ENCODE measurements at regions not wholly inside any gene's neighbourhood (a gene's known extent, or its start where the extent isn't known, plus 50 kb on each side); places are given as distances from the start of the nearest gene placed in this dataset.
"Not testable (repeated sequence)": the region's sequence is repeated elsewhere in the genome, so short reads cannot be mapped to it uniquely, and the experiment has no call there.

DNA sequence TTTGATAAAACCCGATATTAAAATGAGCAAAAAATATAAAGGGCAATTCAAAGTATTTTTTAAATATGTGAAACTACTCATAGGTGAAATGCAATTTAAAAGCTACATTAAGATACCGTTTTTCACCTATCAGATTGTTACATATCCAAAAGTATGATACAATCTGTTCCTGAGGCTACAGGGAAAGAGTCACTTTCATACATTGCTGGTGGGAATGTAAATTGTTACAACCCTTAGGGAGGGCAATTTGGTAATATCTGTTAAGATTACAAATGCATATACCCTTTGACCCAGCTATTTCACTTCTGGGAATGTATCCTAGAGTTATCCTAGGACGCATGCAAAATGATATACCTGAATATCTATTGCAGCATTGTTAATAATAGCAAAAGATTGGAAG, 132.1 kb downstream of the BLID start:
- no peaks in the 10 kb centered on the region for H3K9me3 ChIP-seq (ENCODE audit: control insufficient read depth, low read depth, low read length)

DNA sequence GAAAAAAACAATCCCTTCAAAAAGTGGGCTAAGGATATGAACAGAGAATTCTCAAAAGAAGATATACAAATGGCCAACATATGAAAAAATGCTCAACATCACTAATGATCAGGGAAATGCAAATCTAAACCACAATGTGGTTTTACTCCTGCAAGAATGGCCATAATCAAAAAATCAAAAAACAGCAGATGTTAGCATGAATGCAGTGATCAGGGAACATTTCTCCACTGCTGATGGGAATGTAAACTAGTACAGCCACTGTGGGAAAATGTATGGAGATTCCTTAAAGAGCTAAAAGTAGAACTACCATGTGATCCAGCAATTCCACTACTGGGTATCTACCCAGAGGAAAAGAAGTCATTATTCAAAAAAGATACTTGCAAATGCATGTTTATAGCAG, 138.1 kb downstream of the BLID start:
- not testable (repeated sequence) for DNase-seq; H3K4me3 ChIP-seq (ENCODE audit: low read length)

More for the DNA sequence above, 132.1 kb downstream of the BLID start:
- no peaks in the 10 kb centered on the region for H3K27me3 ChIP-seq (ENCODE audit: control insufficient read depth, insufficient read depth, low read length)
- no peaks in the 10 kb centered on the region for H3K4me1 ChIP-seq (ENCODE audit: control insufficient read depth, insufficient read depth, low read length)
- H3K4me3 ChIP-seq (ENCODE audit: low read length), result no peak overlapping the region
- DNase-seq, result no peak
- H3K36me3 ChIP-seq (ENCODE audit: control insufficient read depth, insufficient read depth, low read length), result no peaks in the 10 kb centered on the region
- H3K27ac ChIP-seq (ENCODE audit: low read length), result no peak overlapping the region
- WGBS (ENCODE audit: insufficient coverage, low lambda C conversion rate), result 90% methylated on average over 1 of the region's 3 CpGs

DNA sequence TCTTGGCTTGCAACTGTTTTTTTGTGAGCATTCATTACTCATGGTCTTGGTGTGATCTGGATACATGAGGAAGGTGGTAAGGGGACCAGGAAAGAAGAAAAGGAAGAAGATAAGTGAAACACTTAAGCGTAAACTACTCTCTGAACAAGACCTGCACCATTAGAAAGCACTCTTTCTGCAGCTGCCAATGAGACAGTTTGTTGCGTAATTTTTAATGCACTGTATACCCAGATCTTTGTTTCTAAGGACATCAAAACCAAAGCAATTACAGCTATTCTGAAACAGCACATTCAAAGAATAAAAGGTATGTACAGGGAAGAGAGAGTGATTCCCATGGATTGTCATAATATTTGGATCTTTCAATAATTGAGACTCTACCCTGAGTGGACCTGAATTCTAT, 147.4 kb downstream of the BLID start:
- Histone ChIP-seq H3K9me3 (ENCODE audit: control insufficient read depth, low read depth, low read length) (no peaks in the 10 kb centered on the region), H3K27me3 (ENCODE audit: control insufficient read depth, insufficient read depth, low read length) (no peaks in the 10 kb centered on the region), H3K27ac (ENCODE audit: low read length) (no peak overlapping the region), H3K4me3 (ENCODE audit: low read length) (no peak overlapping the region), H3K36me3 (ENCODE audit: control insufficient read depth, insufficient read depth, low read length) (no peaks in the 10 kb centered on the region), H3K4me1 (ENCODE audit: control insufficient read depth, insufficient read depth, low read length) (no peaks in the 10 kb centered on the region)
- no CpG with 5 or more reads among the region's 2 CpGs for WGBS (ENCODE audit: insufficient coverage, low lambda C conversion rate)
- no peak for DNase-seq

More for the DNA sequence above, 138.1 kb downstream of the BLID start:
- H3K36me3 ChIP-seq (ENCODE audit: control insufficient read depth, insufficient read depth, low read length); H3K9me3 ChIP-seq (ENCODE audit: control insufficient read depth, low read depth, low read length); H3K27me3 ChIP-seq (ENCODE audit: control insufficient read depth, insufficient read depth, low read length); H3K4me1 ChIP-seq (ENCODE audit: control insufficient read depth, insufficient read depth, low read length); H3K27ac ChIP-seq (ENCODE audit: low read length): not testable (repeated sequence)

DNA sequence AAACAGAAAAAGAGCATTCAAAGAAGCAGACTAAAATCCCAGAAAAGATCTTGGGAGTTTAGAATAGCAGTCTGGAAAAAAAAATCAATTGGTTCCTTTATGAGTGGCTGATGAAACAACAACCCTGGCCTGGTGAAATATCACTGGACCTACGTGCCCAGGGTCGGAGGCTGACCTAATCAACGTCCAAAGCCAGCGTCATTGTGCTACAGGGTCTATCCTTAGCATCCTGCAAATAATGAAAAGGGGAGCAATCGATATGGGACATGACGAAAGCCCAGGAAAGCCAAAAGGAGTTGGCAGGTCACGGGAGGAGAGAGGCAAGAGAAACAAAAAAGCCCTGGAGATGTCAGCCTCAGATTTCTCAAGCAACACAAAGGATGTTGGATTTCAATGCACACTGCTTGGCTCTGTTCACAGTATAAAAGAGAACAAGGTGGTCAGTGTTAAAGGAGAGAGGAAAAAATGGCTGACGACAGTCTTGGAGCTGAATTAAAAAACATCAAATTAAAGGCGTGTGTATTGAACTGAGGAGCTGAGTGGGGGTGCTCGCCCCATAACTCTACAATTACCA, 148.8 kb downstream of the BLID start:
- H3K27me3 ChIP-seq (ENCODE audit: control insufficient read depth, insufficient read depth, low read length), result no peaks in the 10 kb centered on the region
- H3K36me3 ChIP-seq (ENCODE audit: control insufficient read depth, insufficient read depth, low read length), result no peaks in the 10 kb centered on the region
- no peak for DNase-seq
- no peak overlapping the region for H3K4me3 ChIP-seq (ENCODE audit: low read length)
- H3K4me1 ChIP-seq (ENCODE audit: control insufficient read depth, insufficient read depth, low read length), result no peaks in the 10 kb centered on the region
- no peaks in the 10 kb centered on the region for H3K9me3 ChIP-seq (ENCODE audit: control insufficient read depth, low read depth, low read length)
- no peak overlapping the region for H3K27ac ChIP-seq (ENCODE audit: low read length)
- no CpG with 5 or more reads among the region's 10 CpGs for WGBS (ENCODE audit: insufficient coverage, low lambda C conversion rate)

DNA sequence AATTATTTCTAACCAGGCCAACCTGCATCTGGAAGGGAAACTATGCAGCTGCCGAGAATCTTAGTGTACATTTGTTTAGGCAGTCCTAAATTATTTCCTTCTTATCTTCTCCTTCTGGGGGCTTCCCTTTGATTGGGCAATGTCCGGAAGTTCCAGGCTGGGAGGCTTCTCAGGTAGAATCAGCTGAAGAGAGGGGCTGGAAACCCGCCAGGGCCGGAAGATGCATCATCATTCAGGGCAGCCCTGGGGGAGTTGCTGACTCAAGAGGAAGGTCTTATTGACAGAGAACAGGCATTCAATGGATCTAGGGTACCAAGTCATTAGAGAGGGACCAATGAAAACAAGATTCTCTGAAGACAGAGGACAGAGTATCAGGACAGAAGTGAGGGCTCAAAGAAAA, 150.7 kb downstream of the BLID start:
- no CpG with 5 or more reads among the region's 4 CpGs for WGBS (ENCODE audit: insufficient coverage, low lambda C conversion rate)
- H3K9me3 ChIP-seq (ENCODE audit: control insufficient read depth, low read depth, low read length), result no peaks in the 10 kb centered on the region
- no peaks in the 10 kb centered on the region for H3K4me1 ChIP-seq (ENCODE audit: control insufficient read depth, insufficient read depth, low read length)
- no peak overlapping the region for H3K27ac ChIP-seq (ENCODE audit: low read length)
- no peak for DNase-seq
- no peak overlapping the region for H3K4me3 ChIP-seq (ENCODE audit: low read length)
- no peaks in the 10 kb centered on the region for H3K27me3 ChIP-seq (ENCODE audit: control insufficient read depth, insufficient read depth, low read length)
- no peaks in the 10 kb centered on the region for H3K36me3 ChIP-seq (ENCODE audit: control insufficient read depth, insufficient read depth, low read length)

DNA sequence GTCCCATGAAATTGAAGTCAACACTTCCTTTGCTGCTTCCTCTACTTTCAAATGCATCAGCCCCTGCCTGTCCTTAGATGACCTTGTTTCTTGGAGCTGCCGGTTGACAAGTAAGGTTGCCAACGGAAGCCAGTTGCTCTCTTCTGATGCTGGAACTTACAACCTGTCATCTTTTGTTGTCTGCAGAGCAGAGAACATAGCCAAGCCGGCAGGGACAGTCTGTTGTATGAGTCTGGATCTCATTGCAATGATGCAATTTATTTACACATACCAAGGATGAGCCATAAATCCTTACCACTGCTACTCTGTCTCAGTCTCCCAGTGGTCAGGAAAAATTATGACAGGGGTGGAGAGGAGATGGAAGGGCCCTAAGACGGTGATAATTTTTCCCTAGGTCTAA, 151.4 kb downstream of the BLID start:
- Histone ChIP-seq H3K27ac (ENCODE audit: low read length) (no peak overlapping the region), H3K36me3 (ENCODE audit: control insufficient read depth, insufficient read depth, low read length) (no peaks in the 10 kb centered on the region), H3K4me1 (ENCODE audit: control insufficient read depth, insufficient read depth, low read length) (no peaks in the 10 kb centered on the region), H3K27me3 (ENCODE audit: control insufficient read depth, insufficient read depth, low read length) (no peaks in the 10 kb centered on the region), H3K4me3 (ENCODE audit: low read length) (no peak overlapping the region), H3K9me3 (ENCODE audit: control insufficient read depth, low read depth, low read length) (no peaks in the 10 kb centered on the region)
- no peak for DNase-seq
- WGBS (ENCODE audit: insufficient coverage, low lambda C conversion rate), result no CpG with 5 or more reads among the region's 4 CpGs

DNA sequence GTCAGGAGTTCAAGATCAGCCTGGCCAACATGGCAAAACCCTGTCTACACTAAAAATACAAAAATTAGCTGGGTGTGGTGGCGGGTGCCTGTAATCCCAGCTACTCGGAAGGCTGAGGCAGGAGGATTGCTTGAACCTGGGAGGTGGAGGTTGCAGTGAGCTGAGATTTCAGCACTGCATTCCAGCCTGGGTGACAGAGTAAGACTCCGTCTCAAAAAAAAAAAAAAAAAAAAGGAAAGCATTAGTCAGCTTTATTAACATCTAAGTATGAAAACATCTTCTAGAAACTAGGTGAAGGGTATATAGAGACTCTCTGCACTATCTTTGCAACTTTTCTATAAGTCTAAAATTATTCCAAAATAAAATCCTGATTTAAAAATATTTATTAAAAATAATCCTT, 152.2 kb downstream of the BLID start:
- not testable (repeated sequence) for H3K4me3 ChIP-seq (ENCODE audit: low read length); DNase-seq; H3K9me3 ChIP-seq (ENCODE audit: control insufficient read depth, low read depth, low read length); H3K27me3 ChIP-seq (ENCODE audit: control insufficient read depth, insufficient read depth, low read length); H3K27ac ChIP-seq (ENCODE audit: low read length); H3K36me3 ChIP-seq (ENCODE audit: control insufficient read depth, insufficient read depth, low read length); H3K4me1 ChIP-seq (ENCODE audit: control insufficient read depth, insufficient read depth, low read length)
- no CpG with 5 or more reads among the region's 3 CpGs for WGBS (ENCODE audit: insufficient coverage, low lambda C conversion rate)

DNA sequence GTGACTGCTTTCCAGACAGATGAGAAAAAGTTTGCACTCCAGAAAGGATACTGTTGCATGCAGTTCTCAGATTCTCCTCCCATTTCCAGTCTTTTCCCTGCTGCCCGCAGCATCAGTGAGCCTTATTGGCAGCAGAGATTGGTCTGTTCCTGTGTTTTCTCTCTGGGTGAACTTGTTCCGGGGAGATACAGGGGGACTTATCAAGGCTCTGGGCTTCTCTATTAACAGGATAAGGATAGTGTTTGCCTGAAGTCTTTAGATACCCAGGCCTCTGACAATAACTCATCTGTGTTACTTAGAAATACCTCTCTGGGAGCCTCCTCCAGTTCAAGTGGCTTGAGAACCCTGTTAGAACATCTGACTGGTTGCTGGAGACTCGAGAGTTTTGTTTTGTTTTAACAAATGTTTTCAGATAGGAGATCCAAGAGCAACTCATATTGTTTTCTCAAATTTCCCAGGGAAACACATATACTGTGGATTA, 154.7 kb downstream of the BLID start:
- H3K4me1 ChIP-seq (ENCODE audit: control insufficient read depth, insufficient read depth, low read length), result no peaks in the 10 kb centered on the region
- DNase-seq, result no peak
- no peaks in the 10 kb centered on the region for H3K9me3 ChIP-seq (ENCODE audit: control insufficient read depth, low read depth, low read length)
- WGBS (ENCODE audit: insufficient coverage, low lambda C conversion rate), result no CpG with 5 or more reads among the region's 3 CpGs
- no peak overlapping the region for H3K27ac ChIP-seq (ENCODE audit: low read length)
- no peaks in the 10 kb centered on the region for H3K27me3 ChIP-seq (ENCODE audit: control insufficient read depth, insufficient read depth, low read length)
- H3K36me3 ChIP-seq (ENCODE audit: control insufficient read depth, insufficient read depth, low read length), result no peaks in the 10 kb centered on the region
- no peak overlapping the region for H3K4me3 ChIP-seq (ENCODE audit: low read length)

DNA sequence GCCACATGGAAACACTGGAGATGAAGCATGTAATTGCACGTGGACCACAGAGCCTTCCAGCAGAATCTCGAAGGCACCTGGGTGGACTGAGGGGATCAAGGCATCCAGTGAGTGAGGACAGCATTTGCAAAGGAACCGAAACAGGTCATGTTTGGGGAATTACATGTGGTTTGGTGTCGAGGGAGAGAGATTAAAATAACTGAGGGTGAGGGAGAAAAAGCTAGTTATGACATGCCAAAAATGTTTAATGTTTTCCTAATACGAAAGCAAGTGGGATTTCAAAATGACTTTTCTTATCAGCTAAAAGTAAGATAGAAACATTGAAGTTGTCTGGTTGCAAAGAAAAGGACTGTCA, 157.1 kb downstream of the BLID start:
- 71% methylated on average over 3 of the region's 5 CpGs for WGBS (ENCODE audit: insufficient coverage, low lambda C conversion rate)
- Histone ChIP-seq H3K27me3 (ENCODE audit: control insufficient read depth, insufficient read depth, low read length) (no peaks in the 10 kb centered on the region), H3K4me3 (ENCODE audit: low read length) (no peak overlapping the region), H3K36me3 (ENCODE audit: control insufficient read depth, insufficient read depth, low read length) (no peaks in the 10 kb centered on the region), H3K4me1 (ENCODE audit: control insufficient read depth, insufficient read depth, low read length) (no peaks in the 10 kb centered on the region), H3K27ac (ENCODE audit: low read length) (no peak overlapping the region), H3K9me3 (ENCODE audit: control insufficient read depth, low read depth, low read length) (no peaks in the 10 kb centered on the region)
- DNase-seq, result no peak

DNA sequence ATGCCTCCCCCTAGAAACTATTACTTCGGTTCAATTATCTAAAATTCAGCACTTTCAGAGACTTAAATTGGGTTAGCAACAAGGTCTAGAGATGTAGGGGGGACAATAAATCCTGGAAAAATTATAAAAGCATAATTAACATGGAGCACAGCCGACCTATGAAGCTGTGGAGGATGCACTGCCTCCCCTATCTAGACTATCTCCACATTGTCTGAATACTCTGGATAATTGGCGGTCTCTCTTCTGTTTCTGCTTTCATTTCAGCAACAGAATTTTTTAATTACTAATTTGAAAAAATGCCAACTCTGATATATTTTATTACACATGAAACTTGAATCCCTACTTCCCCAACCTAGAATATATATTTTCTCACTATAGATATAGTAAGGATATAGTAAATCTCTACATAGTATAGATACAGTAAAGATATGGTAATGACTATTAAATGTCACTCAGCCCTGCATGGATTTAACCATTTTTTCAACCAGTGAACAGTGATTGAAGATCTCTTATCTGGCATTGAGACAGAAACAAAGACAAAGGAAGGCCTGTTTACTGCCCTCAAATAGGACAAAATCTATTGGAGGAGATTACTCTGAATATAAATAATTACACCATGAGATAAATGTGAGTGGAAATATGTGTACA, 157.6 kb downstream of the BLID start:
- H3K36me3 ChIP-seq (ENCODE audit: control insufficient read depth, insufficient read depth, low read length), result no peaks in the 10 kb centered on the region
- H3K4me3 ChIP-seq (ENCODE audit: low read length), result no peak overlapping the region
- DNase-seq, result no peak
- H3K27me3 ChIP-seq (ENCODE audit: control insufficient read depth, insufficient read depth, low read length), result no peaks in the 10 kb centered on the region
- WGBS (ENCODE audit: insufficient coverage, low lambda C conversion rate), result 0% methylated on average over 1 of the region's 3 CpGs
- H3K27ac ChIP-seq (ENCODE audit: low read length), result no peak overlapping the region
- no peaks in the 10 kb centered on the region for H3K4me1 ChIP-seq (ENCODE audit: control insufficient read depth, insufficient read depth, low read length)
- no peaks in the 10 kb centered on the region for H3K9me3 ChIP-seq (ENCODE audit: control insufficient read depth, low read depth, low read length)

DNA sequence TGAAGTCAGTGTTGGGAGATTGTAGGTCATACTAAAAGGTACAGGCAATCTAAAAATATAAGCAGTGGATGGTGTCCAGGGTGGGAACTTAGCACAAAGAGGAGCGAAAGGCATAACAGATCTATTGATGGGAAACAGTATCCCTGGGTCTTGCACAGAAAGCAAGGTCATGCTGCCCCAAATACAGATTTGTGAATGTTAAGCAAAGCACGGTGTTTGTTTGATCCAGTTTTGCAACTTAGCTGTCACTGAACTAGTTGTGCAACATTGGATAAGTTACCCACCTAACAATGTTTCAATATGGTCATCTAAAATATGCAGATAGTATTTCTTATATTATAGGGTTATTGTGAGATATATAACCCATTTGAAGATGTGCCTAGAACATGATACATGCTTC, 162.9 kb downstream of the BLID start:
- DNase-seq, result no peak
- Histone ChIP-seq H3K4me3 (ENCODE audit: low read length) (no peak overlapping the region), H3K9me3 (ENCODE audit: control insufficient read depth, low read depth, low read length) (no peaks in the 10 kb centered on the region), H3K27me3 (ENCODE audit: control insufficient read depth, insufficient read depth, low read length) (no peaks in the 10 kb centered on the region), H3K4me1 (ENCODE audit: control insufficient read depth, insufficient read depth, low read length) (no peaks in the 10 kb centered on the region), H3K27ac (ENCODE audit: low read length) (no peak overlapping the region), H3K36me3 (ENCODE audit: control insufficient read depth, insufficient read depth, low read length) (no peaks in the 10 kb centered on the region)
- 100% methylated on average over 1 of the region's 2 CpGs for WGBS (ENCODE audit: insufficient coverage, low lambda C conversion rate)
